ENCODE measurements at regions not wholly inside any gene's neighbourhood (a gene's known extent, or its start where the extent isn't known, plus 50 kb on each side); places are given as distances from the start of the nearest gene placed in this dataset.

GRCh38 chr3:74850381-74850780, 235.9 kb upstream of the CNTN3 start:
- Histone ChIP-seq H2AFZ (ENCODE audit: low read depth) (no peak overlapping the region), H3K27me3 (ENCODE audit: insufficient read depth) (no peaks in the 10 kb centered on the region), H3K79me2 (ENCODE audit: insufficient read depth) (no peaks in the 10 kb centered on the region), H3K9ac (no peak overlapping the region), H4K20me1 (ENCODE audit: insufficient read depth) (no peaks in the 10 kb centered on the region), H3K9me3 (no peaks in the 10 kb centered on the region), H3K4me2 (no peak overlapping the region), H3K9me2 (no peaks in the 10 kb centered on the region), H3K4me1 (ENCODE audit: control insufficient read depth in 1 of 2, insufficient read depth in 2 of 2, low read depth in 1 of 2, low read length in 1 of 2) (no peaks in the 10 kb centered on the region; a peak in 1 of 4 replicates), H3K36me3 (replicated peaks in 1 of 2; ENCODE audit: control insufficient read depth in 1 of 2, insufficient read depth in 2 of 2, low read length in 1 of 2) (no peaks in the 10 kb centered on the region), H3K27ac (ENCODE audit: low read depth in 2 of 2, low read length in 1 of 2) (no peak overlapping the region), H3K4me3 (ENCODE audit: low read depth in 2 of 2, low read length in 1 of 2) (no peak overlapping the region), H3F3A (replicated peaks; ENCODE audit: insufficient read depth) (no peaks in the 10 kb centered on the region)
- no peak for DNase-seq
- 29% methylated on average over 3 of the region's 3 CpGs for WGBS (ENCODE audit: low lambda C conversion rate)
- ChIA-PET POLR2A (no interaction called here), CTCF (no interaction called here)
- TF ChIP-seq RAD21 (IDR thresholded peaks at IDR 0.05; ENCODE audit: low read length) = no peak
- no peak for TF ChIP-seq RCOR1 (IDR thresholded peaks at IDR 0.05; ENCODE audit: low read length)
- no peak for TF ChIP-seq EP300 (IDR thresholded peaks at IDR 0.05; ENCODE audit: borderline replicate concordance in 1 of 2, low read depth in 1 of 2, low read length in 1 of 2)
- TF ChIP-seq ELF1 (IDR thresholded peaks at IDR 0.05) = no peak
- TF ChIP-seq FOXM1 (IDR thresholded peaks at IDR 0.05; ENCODE audit: low read depth) = no peak
- no peak for TF ChIP-seq NRF1 (IDR thresholded peaks at IDR 0.05; ENCODE audit: low read depth, low read length)
- TF ChIP-seq REST (IDR thresholded peaks at IDR 0.05; ENCODE audit: low read depth, low read length) = no peak
- TF ChIP-seq MEF2A (IDR thresholded peaks at IDR 0.05; ENCODE audit: borderline replicate concordance, low read depth) = no peak
- no peak for TF ChIP-seq GATA2 (CRISPR knock-in tag; IDR thresholded peaks at IDR 0.05)
- no peak for TF ChIP-seq POLR2AphosphoS5 (IDR thresholded peaks at IDR 0.05; ENCODE audit: low read depth, low read length)
- no peak for TF ChIP-seq IRF3 (IDR thresholded peaks at IDR 0.05; ENCODE audit: low read depth, low read length)
- TF ChIP-seq RFX5 (IDR thresholded peaks at IDR 0.05; ENCODE audit: low read length) = no peak
- TF ChIP-seq PBX3 (IDR thresholded peaks at IDR 0.05) = no peak

GRCh38 chr3:74847093-74847492, 232.6 kb upstream of the CNTN3 start:
- POLR2A ChIA-PET = no interaction called here
- no peak overlapping the region for H3K27ac ChIP-seq (ENCODE audit: low read depth in 2 of 2, low read length in 1 of 2)
- H3F3A ChIP-seq (replicated peaks; ENCODE audit: insufficient read depth) = no peaks in the 10 kb centered on the region
- CTCF ChIA-PET = no interaction called here
- no peaks in the 10 kb centered on the region for H3K9me2 ChIP-seq
- H3K79me2 ChIP-seq (ENCODE audit: insufficient read depth) = no peaks in the 10 kb centered on the region
- 61% methylated on average over 4 of the region's 4 CpGs for WGBS (ENCODE audit: low lambda C conversion rate)
- no peaks in the 10 kb centered on the region for H3K36me3 ChIP-seq (replicated peaks in 1 of 2; ENCODE audit: control insufficient read depth in 1 of 2, insufficient read depth in 2 of 2, low read length in 1 of 2)
- no peak overlapping the region for H3K4me3 ChIP-seq (ENCODE audit: low read depth in 2 of 2, low read length in 1 of 2)
- no peaks in the 10 kb centered on the region for H3K27me3 ChIP-seq (ENCODE audit: insufficient read depth)
- H4K20me1 ChIP-seq (ENCODE audit: insufficient read depth) = no peaks in the 10 kb centered on the region
- no peaks in the 10 kb centered on the region; a peak in 1 of 4 replicates for H3K4me1 ChIP-seq (ENCODE audit: control insufficient read depth in 1 of 2, insufficient read depth in 2 of 2, low read depth in 1 of 2, low read length in 1 of 2)
- no peak overlapping the region for H3K4me2 ChIP-seq
- DNase-seq = no peak
- H3K9ac ChIP-seq = no peak overlapping the region
- H2AFZ ChIP-seq (ENCODE audit: low read depth) = no peak overlapping the region
- no peaks in the 10 kb centered on the region for H3K9me3 ChIP-seq
- TF ChIP-seq NRF1 (IDR thresholded peaks at IDR 0.05; ENCODE audit: low read depth, low read length) (no peak), POLR2AphosphoS5 (IDR thresholded peaks at IDR 0.05; ENCODE audit: low read depth, low read length) (no peak), RAD21 (IDR thresholded peaks at IDR 0.05; ENCODE audit: low read length) (no peak), FOXJ3 (CRISPR knock-in tag; IDR thresholded peaks at IDR 0.05) (no peak), JUND (IDR thresholded peaks at IDR 0.05) (no peak), EP300 (IDR thresholded peaks at IDR 0.05; ENCODE audit: borderline replicate concordance in 1 of 2, low read depth in 1 of 2, low read length in 1 of 2) (no peak), ELF1 (IDR thresholded peaks at IDR 0.05) (no peak)

All from SK-N-SH (cell line).